AG10803 (cell line): ENCODE measurements at regions not wholly inside any gene's neighbourhood (a gene's known extent, or its start where the extent isn't known, plus 50 kb on each side); places are given as distances from the start of the nearest gene placed in this dataset.
"Not testable (repeated sequence)": the region's sequence is repeated elsewhere in the genome, so short reads cannot be mapped to it uniquely, and the experiment has no call there.

ENCODE experiments used
- DNase-seq: peaks from one replicate; pipeline ENCODE4 v3.0.0; 2010; ENCODE audit warnings: low read depth
- H3K4me3 ChIP-seq: 2 replicates; pipeline ENCODE4 v1.5.1; 2011; ENCODE audit warnings: mild to moderate bottlenecking, low read length, control low read depth
- CTCF ChIP-seq: conservative IDR thresholded peaks from 2 replicates; pipeline ENCODE4 v1.5.1; 2011; ENCODE audit warnings: mild to moderate bottlenecking, low read length, control low read depth, inconsistent platforms

- DNase-seq = peak; percentile 29
- no peak for TF ChIP-seq CTCF
- H3K4me3 ChIP-seq = no peak overlapping the region
Observed at GRCh38 chr5:153276151-153276550, 214.3 kb upstream of the GRIA1 start.

GRCh38 chr5:153296251-153296844 is 194.1 kb upstream of the GRIA1 start:
- not testable (repeated sequence) for H3K4me3 ChIP-seq, DNase-seq

- no peak for DNase-seq
- H3K4me3 ChIP-seq = no peak overlapping the region
- TF ChIP-seq CTCF = no peak
Observed at GRCh38 chr5:153299891-153300290, 190.6 kb upstream of the GRIA1 start.

GRCh38 chr5:153308282-153308681 is 182.2 kb upstream of the GRIA1 start:
- no peak for TF ChIP-seq CTCF

GRCh38 chr5:153318556-153318955 is 171.9 kb upstream of the GRIA1 start:
- no peak for DNase-seq
- H3K4me3 ChIP-seq = no peak overlapping the region
- no peak for TF ChIP-seq CTCF

More at GRCh38 chr5:153308282-153308681, 182.2 kb upstream of the GRIA1 start:
- no peak for DNase-seq
- no peak overlapping the region for H3K4me3 ChIP-seq

- no peak overlapping the region for H3K4me3 ChIP-seq
- no peak for DNase-seq
- no peak for TF ChIP-seq CTCF
Observed at GRCh38 chr5:153321478-153321877, 169.0 kb upstream of the GRIA1 start.

GRCh38 chr5:153340139-153340538 is 150.3 kb upstream of the GRIA1 start:
- no peak for DNase-seq
- TF ChIP-seq CTCF = no peak
- no peak overlapping the region for H3K4me3 ChIP-seq

- no peak for TF ChIP-seq CTCF
- no peak overlapping the region for H3K4me3 ChIP-seq
- DNase-seq = no peak
Observed at GRCh38 chr5:153340738-153341137, 149.7 kb upstream of the GRIA1 start.
